H9 (cell line): ENCODE measurements at regions not wholly inside any gene's neighbourhood (a gene's known extent, or its start where the extent isn't known, plus 50 kb on each side); places are given as distances from the start of the nearest gene placed in this dataset.

Experiments used
- DNase-seq: peaks from one replicate; pipeline ENCODE4 v3.0.0-alpha.2; 2017
- H2AFZ ChIP-seq: one replicate; pipeline ENCODE4 v1.6.1; 2013; ENCODE audit warnings: mild to moderate bottlenecking, low read length, control low read depth, moderate library complexity
- H2AK5ac ChIP-seq: 2 replicates; pipeline ENCODE4 v1.6.1; 2013; ENCODE audit warnings: low read length, control low read depth, mixed read lengths; ENCODE audit not compliant: insufficient read length
- H2BK120ac ChIP-seq: one replicate; pipeline ENCODE4 v1.6.1; 2013; ENCODE audit warnings: low read depth, mild to moderate bottlenecking, low read length, control low read depth, inconsistent platforms; ENCODE audit not compliant: poor library complexity, severe bottlenecking
- H2BK12ac ChIP-seq: 2 replicates; pipeline ENCODE4 v1.6.1; 2013; ENCODE audit warnings: low read length, control low read depth, mixed read lengths, low read depth; ENCODE audit not compliant: insufficient read length
- H2BK15ac ChIP-seq: 2 replicates; pipeline ENCODE4 v1.6.1; 2013; ENCODE audit warnings: low read depth, low read length, control low read depth
- H2BK20ac ChIP-seq: one replicate; pipeline ENCODE4 v1.6.1; 2013; ENCODE audit warnings: low read depth, mild to moderate bottlenecking, low read length, control low read depth, inconsistent platforms; ENCODE audit not compliant: poor library complexity, severe bottlenecking
- H2BK5ac ChIP-seq: 2 replicates; pipeline ENCODE4 v1.6.1; 2013; ENCODE audit warnings: low read length, control low read depth, mixed read lengths; ENCODE audit not compliant: insufficient read length
- H3K14ac ChIP-seq: 2 replicates; pipeline ENCODE4 v1.6.1; 2013; ENCODE audit warnings: low read length, control low read depth; ENCODE audit not compliant: insufficient read depth
- H3K18ac ChIP-seq: 2 replicates; pipeline ENCODE4 v1.6.1; 2013; ENCODE audit warnings: low read depth, mild to moderate bottlenecking, mixed read lengths, low read length, control low read depth; ENCODE audit not compliant: insufficient read length
- H3K23ac ChIP-seq: 2 replicates; pipeline ENCODE4 v1.6.1; 2013; ENCODE audit warnings: low read length, control low read depth, mixed read lengths, low read depth; ENCODE audit not compliant: insufficient read length
- H3K23me2 ChIP-seq: 2 replicates; pipeline ENCODE4 v1.6.1; 2013; ENCODE audit warnings: low read depth, mild to moderate bottlenecking, mixed read lengths, low read length, control low read depth; ENCODE audit not compliant: insufficient read length, poor library complexity, severe bottlenecking
- H3K27ac ChIP-seq: 2 replicates; pipeline ENCODE4 v1.5.1; 2013; ENCODE audit warnings: low read length, control low read depth, mixed read lengths, low read depth; ENCODE audit not compliant: insufficient read length
- H3K27me3 ChIP-seq: 2 replicates; pipeline ENCODE4 v1.6.1; 2013; ENCODE audit warnings: low read length, control low read depth, inconsistent platforms; ENCODE audit not compliant: insufficient read depth
- H3K4ac ChIP-seq: 2 replicates; pipeline ENCODE4 v1.6.1; 2013; ENCODE audit warnings: low read depth, mild to moderate bottlenecking, control low read depth, inconsistent platforms, low read length, moderate library complexity
- H3K4me1 ChIP-seq: 2 replicates; pipeline ENCODE4 v1.6.1; 2013; ENCODE audit warnings: low read length, control low read depth, inconsistent platforms; ENCODE audit not compliant: insufficient read depth
- H3K4me2 ChIP-seq: 2 replicates; pipeline ENCODE4 v1.6.1; 2013; ENCODE audit warnings: low read length, control low read depth, mixed read lengths; ENCODE audit not compliant: insufficient read length, insufficient read depth
- H3K56ac ChIP-seq: 2 replicates; pipeline ENCODE4 v1.6.1; 2013; ENCODE audit warnings: low read depth, mild to moderate bottlenecking, mixed read lengths, low read length, control low read depth; ENCODE audit not compliant: insufficient read length
- H3K79me1 ChIP-seq: 2 replicates; pipeline ENCODE4 v1.6.1; 2013; ENCODE audit warnings: low read depth, mild to moderate bottlenecking, moderate library complexity, low read length, control low read depth, inconsistent platforms; ENCODE audit not compliant: insufficient read depth, poor library complexity, severe bottlenecking
- H3K79me2 ChIP-seq: 2 replicates; pipeline ENCODE4 v1.6.1; 2013; ENCODE audit warnings: low read length, control low read depth, inconsistent platforms; ENCODE audit not compliant: insufficient read depth
- H3K9ac ChIP-seq: 2 replicates; pipeline ENCODE4 v1.6.1; 2013; ENCODE audit warnings: low read length, control low read depth, mixed read lengths; ENCODE audit not compliant: insufficient read length; ENCODE audit errors: extremely low read depth
- H3K9me3 ChIP-seq: one replicate; pipeline ENCODE4 v1.6.1; 2013; ENCODE audit warnings: low read depth, low read length, inconsistent platforms; ENCODE audit not compliant: control insufficient read depth
- H3T11ph ChIP-seq: one replicate; pipeline ENCODE4 v1.6.1; 2013; ENCODE audit warnings: mild to moderate bottlenecking, low read length, control low read depth, inconsistent platforms
- H4K20me1 ChIP-seq: one replicate; pipeline ENCODE4 v1.6.1; 2013; ENCODE audit not compliant: control insufficient read depth, insufficient read length, insufficient read depth
- H4K5ac ChIP-seq: 2 replicates; pipeline ENCODE4 v1.6.1; 2013; ENCODE audit warnings: low read depth, mild to moderate bottlenecking, mixed read lengths, low read length, control low read depth; ENCODE audit not compliant: insufficient read length
- H4K8ac ChIP-seq: replicated peaks from 2 replicates; pipeline ENCODE4 v1.6.1; 2013; ENCODE audit warnings: low read length, control low read depth, mixed read lengths, low read depth; ENCODE audit not compliant: insufficient read length
- H4K91ac ChIP-seq: 2 replicates; pipeline ENCODE4 v1.6.1; 2013; ENCODE audit warnings: low read depth, mild to moderate bottlenecking, moderate library complexity, mixed read lengths, low read length, control low read depth; ENCODE audit not compliant: insufficient read length
- H3K27ac Mint-ChIP-seq, 3 experiments: 2 replicates in 2 of 3; 3 replicates in 1 of 3; pipeline ENCODE4 v1.8.0; 2020 to 2021; ENCODE audit warnings: mixed read lengths in 3 of 3, mild to moderate bottlenecking in 1 of 3, moderate library complexity in 1 of 3
- H3K27me3 Mint-ChIP-seq: 2 replicates; pipeline ENCODE4 v1.8.0; 2021; ENCODE audit warnings: low read depth, mild to moderate bottlenecking, moderate library complexity, mixed read lengths
- H3K36me3 Mint-ChIP-seq, 3 experiments: 2 replicates in 2 of 3; 3 replicates in 1 of 3; pipeline ENCODE4 v1.8.0; 2020 to 2021; ENCODE audit warnings: low read depth in 3 of 3, mixed read lengths in 3 of 3; ENCODE audit not compliant: insufficient read depth in 1 of 3
- H3K4me1 Mint-ChIP-seq, 2 experiments: 2 replicates each; pipeline ENCODE4 v1.8.0; 2020; ENCODE audit warnings: mixed read lengths in 2 of 2
- H3K4me3 Mint-ChIP-seq, 2 experiments: 2 replicates in 1 of 2; 3 replicates in 1 of 2; pipeline ENCODE4 v1.8.0; 2020 to 2021; ENCODE audit warnings: mild to moderate bottlenecking in 2 of 2, mixed read lengths in 2 of 2, moderate library complexity in 1 of 2
- H3K9me3 Mint-ChIP-seq, 2 experiments: 2 replicates in 1 of 2; 3 replicates in 1 of 2; pipeline ENCODE4 v1.8.0; 2020; ENCODE audit warnings: mild to moderate bottlenecking in 2 of 2, mixed read lengths in 2 of 2, moderate library complexity in 1 of 2
- CTCF ChIP-seq: fragments of 200-600 bp; sonication (generic); conservative IDR thresholded peaks from 3 replicates; pipeline ENCODE4 v1.8.0; 2021; ENCODE audit warnings: antibody characterized with exemption, mild to moderate bottlenecking
- WGBS: extraction: QIAGEN DNeasy Blood & Tissue Kit; methylation state at CpG from one replicate; pipeline ENCODE4 v1.1.7; 2013; ENCODE audit warnings: missing lambda C conversion rate, low lambda C conversion rate, mixed read lengths; ENCODE audit not compliant: insufficient read length; ENCODE audit errors: extremely low coverage; 5-methylcytosine and 5-hydroxymethylcytosine counted together

- no peak overlapping the region for H3T11ph ChIP-seq
These were observed 435.5 kb downstream of the GABRG1 start for GRCh38 chr4:45688341-45688740.

More at GRCh38 chr4:45688341-45688740, 435.5 kb downstream of the GABRG1 start:
- Mint-ChIP-seq H3K4me1 (no peaks in the 10 kb centered on the region), H3K4me3 (no peak overlapping the region), H3K36me3 (no peaks in the 10 kb centered on the region), H3K9me3 (no peaks in the 10 kb centered on the region; a peak in 1 of 5 replicates), H3K27me3 (no peaks in the 10 kb centered on the region), H3K27ac (no peak overlapping the region)
- DNase-seq: no peak
- Histone ChIP-seq H3K4ac (no peak overlapping the region), H3K79me2 (no peaks in the 10 kb centered on the region), H3K23ac (no peak overlapping the region), H3K4me2 (no peak overlapping the region), H3K4me1 (no peaks in the 10 kb centered on the region), H2BK12ac (no peak overlapping the region), H3K27ac (no peak overlapping the region), H4K91ac (no peak overlapping the region), H2BK5ac (no peak overlapping the region), H3K9ac (no peak overlapping the region), H2BK20ac (no peak overlapping the region), H2BK120ac (no peak overlapping the region), H3K23me2 (no peaks in the 10 kb centered on the region), H4K8ac (no peak overlapping the region), H3K56ac (no peak overlapping the region), H3K18ac (no peak overlapping the region), H4K5ac (no peak overlapping the region), H2AK5ac (no peak overlapping the region), H3K9me3 (no peaks in the 10 kb centered on the region), H3K27me3 (no peaks in the 10 kb centered on the region), H2BK15ac (no peak overlapping the region), H2AFZ (no peak overlapping the region), H3K79me1 (no peaks in the 10 kb centered on the region), H3K14ac (no peak overlapping the region), H4K20me1 (no peaks in the 10 kb centered on the region)
- WGBS: no CpG with 5 or more reads among the region's 2 CpGs
- TF ChIP-seq CTCF: no peak
